Right lung (tissue), 2 donors: ENCODE measurements at regions not wholly inside any gene's neighbourhood (a gene's known extent, or its start where the extent isn't known, plus 50 kb on each side); places are given as distances from the start of the nearest gene placed in this dataset.

Source experiments
- DNase-seq, 2 donors: peaks; one replicate each; pipeline ENCODE4 v3.0.0-alpha.2; 2013

- no peak for DNase-seq
Observed at GRCh38 chr6:159342146-159342545, 172.9 kb downstream of the FNDC1 start.

- no peak for DNase-seq
Observed at GRCh38 chr6:159334068-159334467, 164.9 kb downstream of the FNDC1 start.

- DNase-seq: no peak
Observed at GRCh38 chr6:159331451-159331850, 162.3 kb downstream of the FNDC1 start.

GRCh38 chr6:159329081-159329480, 159.9 kb downstream of the FNDC1 start:
- no peak for DNase-seq

- DNase-seq: no peak
Observed at GRCh38 chr6:159328052-159328451, 158.9 kb downstream of the FNDC1 start.

- DNase-seq: no peak
Observed at GRCh38 chr6:159325476-159325875, 156.3 kb downstream of the FNDC1 start.

GRCh38 chr6:159324596-159324995, 155.4 kb downstream of the FNDC1 start:
- DNase-seq: no peak
